ENCODE measurements at regions not wholly inside any gene's neighbourhood (a gene's known extent, or its start where the extent isn't known, plus 50 kb on each side); places are given as distances from the start of the nearest gene placed in this dataset.

DNA sequence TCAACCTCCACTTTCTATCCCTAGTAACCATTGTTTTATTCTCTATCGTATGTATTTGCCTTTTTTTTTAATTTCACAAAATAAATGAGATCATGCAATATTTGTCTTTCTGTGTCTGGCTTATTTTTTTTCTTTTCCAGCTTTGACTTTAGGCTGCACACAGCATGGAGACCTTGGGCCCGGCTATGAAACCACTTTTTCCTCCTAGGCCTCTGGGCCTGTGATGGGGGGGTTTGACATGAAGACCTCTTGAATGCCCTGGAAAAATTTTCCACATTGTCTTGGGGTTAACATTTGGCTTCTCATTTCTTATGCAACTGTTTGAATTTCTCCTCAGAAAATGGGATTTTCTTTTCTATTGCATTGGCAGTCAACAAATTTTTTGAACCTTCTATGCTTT, 100.2 kb upstream of the BTG3 start:
- Mint-ChIP-seq H3K9me3 (peaks cover 6 to 24% (median 12%) of the 10 kb centered on the region in 7 donors), H3K27ac (no peak overlapping the region), H3K4me3 (no peak overlapping the region), H3K27me3 (ENCODE audit: low read depth in 3 of 3) (no peaks in the 10 kb centered on the region), H3K4me1 (peaks cover 10% of the 10 kb centered on the region), H3K36me3 (no peaks in the 10 kb centered on the region)
- Histone ChIP-seq H2AFZ (ENCODE audit: insufficient read depth, low read depth, low read length, poor library complexity, severe bottlenecking) (no peak overlapping the region), H3K27me3 (ENCODE audit: control insufficient read depth in 2 of 2, insufficient read depth in 2 of 2, low read length in 2 of 2) (no peaks in the 10 kb centered on the region), H3K9me3 (replicated peaks in 1 of 2; ENCODE audit: control insufficient read depth in 1 of 2, insufficient read depth in 1 of 2, low read length in 2 of 2) (peaks cover 0 to 4% of the 10 kb centered on the region in 2 donors), H3K4me3 (replicated peaks in 1 of 3; ENCODE audit: low read depth in 2 of 3, low read length in 3 of 3) (no peak overlapping the region), H3K79me2 (ENCODE audit: insufficient read depth, low read length) (no peaks in the 10 kb centered on the region), H3K9ac (ENCODE audit: insufficient read depth, low read length, poor library complexity, severe bottlenecking) (no peak overlapping the region), H3K4me2 (replicated peaks; ENCODE audit: extremely low read depth, low read length, poor library complexity, severe bottlenecking) (no peak overlapping the region), H3K27ac (ENCODE audit: low read depth in 1 of 2, low read length in 2 of 2) (no peak overlapping the region), H3K4me1 (ENCODE audit: control insufficient read depth in 1 of 2, insufficient read depth in 2 of 2, low read length in 2 of 2) (peaks cover 0 to 3% of the 10 kb centered on the region in 2 donors), H4K20me1 (ENCODE audit: insufficient read depth, low read length) (no peaks in the 10 kb centered on the region), H3K36me3 (replicated peaks in 1 of 2; ENCODE audit: control insufficient read depth in 1 of 2, insufficient read depth in 2 of 2, low read length in 2 of 2) (no peaks in the 10 kb centered on the region)
- DNase-seq, result no peak
- WGBS (ENCODE audit: insufficient coverage), result no CpG with 5 or more reads among the region's 2 CpGs
- intact Hi-C loops (cut with micrococcal nuclease), result no loop called here
- TF ChIP-seq CTCF (IDR thresholded peaks at IDR 0.05), result no peak

- Mint-ChIP-seq H3K4me3 (no peak overlapping the region), H3K36me3 (no peaks in the 10 kb centered on the region)
- TF ChIP-seq CTCF (IDR thresholded peaks at IDR 0.05), result no peak
Measured at GRCh38 chr21:17711896-17712295, 99.2 kb upstream of the BTG3 start.

More at GRCh38 chr21:17711896-17712295, 99.2 kb upstream of the BTG3 start:
- no peak overlapping the region for H3K9ac ChIP-seq (ENCODE audit: insufficient read depth, low read length, poor library complexity, severe bottlenecking)
- H3K4me2 ChIP-seq (replicated peaks; ENCODE audit: extremely low read depth, low read length, poor library complexity, severe bottlenecking), result no peak overlapping the region
- H3K27ac Mint-ChIP-seq, result no peak overlapping the region
- peaks cover 10% of the 10 kb centered on the region for H3K4me1 Mint-ChIP-seq
- H3K9me3 Mint-ChIP-seq, result peaks cover 4 to 19% (median 10%) of the 10 kb centered on the region in 7 donors
- no peaks in the 10 kb centered on the region for H3K27me3 Mint-ChIP-seq (ENCODE audit: low read depth in 3 of 3)
- H2AFZ ChIP-seq (ENCODE audit: insufficient read depth, low read depth, low read length, poor library complexity, severe bottlenecking), result no peak overlapping the region
- no peak overlapping the region for H3K27ac ChIP-seq (ENCODE audit: low read depth in 1 of 2, low read length in 2 of 2)
- no peaks in the 10 kb centered on the region for H3K36me3 ChIP-seq (replicated peaks in 1 of 2; ENCODE audit: control insufficient read depth in 1 of 2, insufficient read depth in 2 of 2, low read length in 2 of 2)
- H4K20me1 ChIP-seq (ENCODE audit: insufficient read depth, low read length), result no peaks in the 10 kb centered on the region
- no peaks in the 10 kb centered on the region for H3K79me2 ChIP-seq (ENCODE audit: insufficient read depth, low read length)
- H3K9me3 ChIP-seq (replicated peaks in 1 of 2; ENCODE audit: control insufficient read depth in 1 of 2, insufficient read depth in 1 of 2, low read length in 2 of 2), result no peaks in the 10 kb centered on the region
- peaks cover 0 to 3% of the 10 kb centered on the region in 2 donors for H3K4me1 ChIP-seq (ENCODE audit: control insufficient read depth in 1 of 2, insufficient read depth in 2 of 2, low read length in 2 of 2)
- DNase-seq, result no peak
- intact Hi-C loops (cut with micrococcal nuclease), result no loop called here
- no peak overlapping the region for H3K4me3 ChIP-seq (replicated peaks in 1 of 3; ENCODE audit: low read depth in 2 of 3, low read length in 3 of 3)
- no peaks in the 10 kb centered on the region for H3K27me3 ChIP-seq (ENCODE audit: control insufficient read depth in 2 of 2, insufficient read depth in 2 of 2, low read length in 2 of 2)
